Activated CD4-positive, alpha-beta T cell treated with anti-CD3 and anti-CD28 coated beads for 36 hours (primary cell): ENCODE measurements at regions not wholly inside any gene's neighbourhood (a gene's known extent, or its start where the extent isn't known, plus 50 kb on each side); places are given as distances from the start of the nearest gene placed in this dataset.

Source experiments
- ATAC-seq: fragments of 200-7000 bp; cut with Tn5 transposase; one replicate; pipeline ENCODE4 v1.10.0; 2021; ENCODE audit warnings: mild to moderate bottlenecking, moderate library complexity
- CTCF ChIA-PET: fragments of 350-600 bp; sonication (Branson Sonifier 250); formaldehyde crosslinking; loops from one replicate; lab custom pipeline; 2021; ENCODE audit warnings: antibody characterized with exemption; lab: Charles Lee
- POLR2A ChIA-PET: fragments of 350-600 bp; sonication (Branson Sonifier 250); formaldehyde crosslinking; loops from one replicate; lab custom pipeline; 2021; ENCODE audit warnings: antibody characterized with exemption, inconsistent platforms; lab: Charles Lee
- DNase-seq: peaks from one replicate; pipeline ENCODE4 v3.0.0-alpha.2; 2020
- H3K27ac Mint-ChIP-seq: one replicate; pipeline ENCODE4 v1.8.0; 2021; ENCODE audit warnings: mixed read lengths
- H3K27me3 Mint-ChIP-seq: one replicate; pipeline ENCODE4 v1.8.0; 2021; ENCODE audit warnings: mixed read lengths
- H3K36me3 Mint-ChIP-seq: one replicate; pipeline ENCODE4 v1.8.0; 2021; ENCODE audit warnings: low read depth, mixed read lengths
- H3K4me1 Mint-ChIP-seq: one replicate; pipeline ENCODE4 v1.8.0; 2021; ENCODE audit warnings: mixed read lengths
- H3K4me3 Mint-ChIP-seq: one replicate; pipeline ENCODE4 v1.8.0; 2021; ENCODE audit warnings: mild to moderate bottlenecking, moderate library complexity, mixed read lengths
- H3K9me3 Mint-ChIP-seq: one replicate; pipeline ENCODE4 v1.8.0; 2021; ENCODE audit warnings: low read depth, mixed read lengths
- intact Hi-C, 2 experiments: fragments of 100-400 bp; cut with DNase I in 1 of 2; cut with micrococcal nuclease in 1 of 2; formaldehyde crosslinking; loops; one replicate each; pipeline versions ENCODE4 v1.14.2 to v1.15.1; 2022 to 2024; cut with DNase I, micrococcal nuclease

- intact Hi-C loops = no loop called here
- Mint-ChIP-seq H3K27me3 (peaks cover 14% of the 10 kb centered on the region), H3K27ac (no peak overlapping the region), H3K4me3 (no peak overlapping the region), H3K36me3 (no peaks in the 10 kb centered on the region), H3K4me1 (no peaks in the 10 kb centered on the region), H3K9me3 (no peaks in the 10 kb centered on the region)
- DNase-seq = no peak
- POLR2A ChIA-PET = no interaction called here
- no peak for ATAC-seq
- CTCF ChIA-PET = interaction anchor here (0.7 kb wide), 1 partner anchor 14 kb away, joined by 3 read pairs; no protein-coding TSS in a partner anchor
These were observed 103.4 kb downstream of the IL20RB start for GRCh38 chr3:137061186-137061585.

GRCh38 chr3:137062250-137062649 is 104.5 kb downstream of the IL20RB start:
- Mint-ChIP-seq H3K9me3 (no peaks in the 10 kb centered on the region), H3K27me3 (peaks cover 10% of the 10 kb centered on the region)
- no peak for ATAC-seq

GRCh38 chr3:137065381-137065780 is 107.6 kb downstream of the IL20RB start:
- Mint-ChIP-seq H3K4me3 (no peak overlapping the region), H3K27ac (no peak overlapping the region), H3K4me1 (no peaks in the 10 kb centered on the region), H3K27me3 (peaks cover 9% of the 10 kb centered on the region), H3K9me3 (no peaks in the 10 kb centered on the region), H3K36me3 (no peaks in the 10 kb centered on the region)
- DNase-seq (no peak), ATAC-seq (no peak)
- intact Hi-C loops = no loop called here
- POLR2A ChIA-PET = no interaction called here
- CTCF ChIA-PET = no interaction called here

More at GRCh38 chr3:137062250-137062649, 104.5 kb downstream of the IL20RB start:
- Mint-ChIP-seq H3K27ac (no peak overlapping the region), H3K36me3 (no peaks in the 10 kb centered on the region), H3K4me1 (no peaks in the 10 kb centered on the region), H3K4me3 (no peak overlapping the region)
- POLR2A ChIA-PET = no interaction called here
- intact Hi-C loops = no loop called here
- DNase-seq = no peak
- CTCF ChIA-PET = no interaction called here

GRCh38 chr3:137066092-137066491 is 108.3 kb downstream of the IL20RB start:
- no peak overlapping the region for H3K27ac Mint-ChIP-seq
- no peak for ATAC-seq
- H3K4me3 Mint-ChIP-seq = no peak overlapping the region
- no peaks in the 10 kb centered on the region for H3K36me3 Mint-ChIP-seq
- H3K27me3 Mint-ChIP-seq = peaks cover 6% of the 10 kb centered on the region
- ChIA-PET CTCF (no interaction called here), POLR2A (no interaction called here)
- no peaks in the 10 kb centered on the region for H3K4me1 Mint-ChIP-seq
- DNase-seq = no peak
- H3K9me3 Mint-ChIP-seq = no peaks in the 10 kb centered on the region
- intact Hi-C loops = no loop called here

- Mint-ChIP-seq H3K4me1 (no peaks in the 10 kb centered on the region), H3K9me3 (no peaks in the 10 kb centered on the region), H3K27ac (no peak overlapping the region), H3K36me3 (no peaks in the 10 kb centered on the region), H3K27me3 (peaks cover 7% of the 10 kb centered on the region), H3K4me3 (no peak overlapping the region)
- POLR2A ChIA-PET = no interaction called here
- DNase-seq (no peak), ATAC-seq (no peak)
- CTCF ChIA-PET = no interaction called here
- intact Hi-C loops = no loop called here
These were observed 113.3 kb downstream of the IL20RB start for GRCh38 chr3:137071104-137071503.

- ChIA-PET POLR2A (no interaction called here), CTCF (no interaction called here)
- Mint-ChIP-seq H3K27ac (no peak overlapping the region), H3K9me3 (no peaks in the 10 kb centered on the region), H3K4me1 (no peaks in the 10 kb centered on the region), H3K27me3 (peaks cover 21% of the 10 kb centered on the region), H3K4me3 (no peak overlapping the region), H3K36me3 (no peaks in the 10 kb centered on the region)
- DNase-seq (no peak), ATAC-seq (no peak)
- intact Hi-C loops = no loop called here
These were observed 117.2 kb downstream of the IL20RB start for GRCh38 chr3:137075020-137075419.

- no peak for DNase-seq
- CTCF ChIA-PET = interaction anchor here (1.0 to 1.6 kb wide), 2 partner anchors 27 to 47 kb away, joined by 4 read pairs; no protein-coding TSS in a partner anchor
These were observed 120.3 kb downstream of the IL20RB start for GRCh38 chr3:137078040-137078439.

GRCh38 chr3:137079571-137079970 is 121.8 kb downstream of the IL20RB start:
- Mint-ChIP-seq H3K4me3 (no peak overlapping the region), H3K27me3 (peaks cover 37% of the 10 kb centered on the region), H3K27ac (no peak overlapping the region)

More at GRCh38 chr3:137078040-137078439, 120.3 kb downstream of the IL20RB start:
- no peak overlapping the region for H3K27ac Mint-ChIP-seq
- intact Hi-C loops = no loop called here
- POLR2A ChIA-PET = no interaction called here
- no peaks in the 10 kb centered on the region for H3K9me3 Mint-ChIP-seq
- no peak overlapping the region for H3K4me3 Mint-ChIP-seq
- no peak for ATAC-seq
- H3K4me1 Mint-ChIP-seq = no peaks in the 10 kb centered on the region
- no peaks in the 10 kb centered on the region for H3K36me3 Mint-ChIP-seq
- peaks cover 31% of the 10 kb centered on the region for H3K27me3 Mint-ChIP-seq

GRCh38 chr3:137081711-137082110 is 123.9 kb downstream of the IL20RB start:
- DNase-seq (no peak), ATAC-seq (no peak)
- ChIA-PET CTCF (no interaction called here), POLR2A (no interaction called here)
- Mint-ChIP-seq H3K27me3 (peaks cover 30% of the 10 kb centered on the region), H3K36me3 (no peaks in the 10 kb centered on the region), H3K4me3 (no peak overlapping the region), H3K4me1 (no peaks in the 10 kb centered on the region), H3K9me3 (no peaks in the 10 kb centered on the region), H3K27ac (no peak overlapping the region)
- intact Hi-C loops = no loop called here

More at GRCh38 chr3:137079571-137079970, 121.8 kb downstream of the IL20RB start:
- ATAC-seq = no peak
- Mint-ChIP-seq H3K36me3 (no peaks in the 10 kb centered on the region), H3K4me1 (no peaks in the 10 kb centered on the region), H3K9me3 (no peaks in the 10 kb centered on the region)
- no peak for DNase-seq
- intact Hi-C loops = no loop called here
- ChIA-PET CTCF (no interaction called here), POLR2A (no interaction called here)

- POLR2A ChIA-PET = no interaction called here
- no peaks in the 10 kb centered on the region for H3K36me3 Mint-ChIP-seq
- DNase-seq = no peak
- no peak overlapping the region for H3K4me3 Mint-ChIP-seq
- no peak overlapping the region for H3K27ac Mint-ChIP-seq
- H3K27me3 Mint-ChIP-seq = peaks cover 23% of the 10 kb centered on the region
- CTCF ChIA-PET = no interaction called here
- H3K4me1 Mint-ChIP-seq = no peaks in the 10 kb centered on the region
- intact Hi-C loops = no loop called here
- no peaks in the 10 kb centered on the region for H3K9me3 Mint-ChIP-seq
- ATAC-seq = no peak
These were observed 125.0 kb downstream of the IL20RB start for GRCh38 chr3:137082763-137083162.

GRCh38 chr3:137083332-137083731 is 125.5 kb downstream of the IL20RB start:
- ChIA-PET POLR2A (no interaction called here), CTCF (no interaction called here)
- intact Hi-C loops = no loop called here
- Mint-ChIP-seq H3K27ac (no peak overlapping the region), H3K4me1 (no peaks in the 10 kb centered on the region), H3K36me3 (no peaks in the 10 kb centered on the region), H3K4me3 (no peak overlapping the region), H3K9me3 (no peaks in the 10 kb centered on the region), H3K27me3 (peaks cover 18% of the 10 kb centered on the region)
- ATAC-seq (no peak), DNase-seq (no peak)

GRCh38 chr3:137084586-137084985 is 126.8 kb downstream of the IL20RB start:
- Mint-ChIP-seq H3K36me3 (no peaks in the 10 kb centered on the region), H3K27ac (no peak overlapping the region), H3K27me3 (peaks cover 21% of the 10 kb centered on the region), H3K4me3 (no peak overlapping the region), H3K9me3 (no peaks in the 10 kb centered on the region), H3K4me1 (no peaks in the 10 kb centered on the region)
- no peak for ATAC-seq
- ChIA-PET POLR2A (no interaction called here), CTCF (no interaction called here)
- intact Hi-C loops = no loop called here
- no peak for DNase-seq
